OCI-LY3 (cell line): ENCODE measurements at regions not wholly inside any gene's neighbourhood (a gene's known extent, or its start where the extent isn't known, plus 50 kb on each side); places are given as distances from the start of the nearest gene placed in this dataset.

Experiments
- H2AFZ ChIP-seq: fragments of 200-600, 300-600 bp; shearing (Covaris generic); 2 replicates; pipeline ENCODE4 v1.6.0; 2014; ENCODE audit warnings: antibody characterized with exemption, low read depth, low read length
- H3K27ac ChIP-seq: fragments of 200-600, 300-600 bp; sonication (generic); 2 replicates; pipeline ENCODE4 v1.5.1; 2014; ENCODE audit warnings: mild to moderate bottlenecking, low read length, moderate library complexity, mixed read lengths
- H3K27me3 ChIP-seq: fragments of 200-600, 300-600 bp; sonication (generic); 2 replicates; pipeline ENCODE4 v1.6.1; 2014; ENCODE audit warnings: low read depth, low read length, mixed read lengths
- H3K36me3 ChIP-seq: fragments of 200-600, 300-600 bp; sonication (generic); replicated peaks from 2 replicates; pipeline ENCODE3; 2014; ENCODE audit warnings: low read depth, low read length, mixed read lengths
- H3K4me1 ChIP-seq: fragments of 300-600, 200-600 bp; sonication (generic); 2 replicates; pipeline ENCODE4 v1.6.1; 2014; ENCODE audit warnings: low read length, mixed read lengths
- H3K4me2 ChIP-seq: fragments of 200-600, 300-600 bp; sonication (generic); 2 replicates; pipeline ENCODE4 v1.6.1; 2014; ENCODE audit warnings: low read length, mixed read lengths
- H3K4me3 ChIP-seq: fragments of 300-600, 200-600 bp; sonication (generic); 2 replicates; pipeline ENCODE4 v1.5.1; 2014; ENCODE audit warnings: antibody characterized with exemption, mild to moderate bottlenecking, low read length, moderate library complexity
- H3K79me2 ChIP-seq: fragments of 300-600, 200-600 bp; shearing (Covaris generic); 2 replicates; pipeline ENCODE4 v1.6.1; 2014; ENCODE audit warnings: mild to moderate bottlenecking, low read length, mixed read lengths
- H3K9ac ChIP-seq: fragments of 300-600, 200-600 bp; shearing (Covaris generic); 2 replicates; pipeline ENCODE4 v1.6.0; 2014; ENCODE audit warnings: mild to moderate bottlenecking, low read length, moderate library complexity
- H3K9me3 ChIP-seq: fragments of 200-600, 300-600 bp; shearing (Covaris generic); 2 replicates; pipeline ENCODE4 v1.6.1; 2014; ENCODE audit warnings: low read length, mixed read lengths; ENCODE audit not compliant: insufficient read depth
- H4K20me1 ChIP-seq: fragments of 200-600, 300-600 bp; sonication (generic); 2 replicates; pipeline ENCODE4 v1.6.1; 2016; ENCODE audit warnings: low read length, mixed read lengths; ENCODE audit not compliant: insufficient read depth
- CTCF ChIP-seq: fragments of 200-600, 300-600 bp; sonication (generic); IDR thresholded peaks from 2 replicates; pipeline ENCODE4 v1.5.1; 2014; ENCODE audit warnings: antibody characterized with exemption, low read length, low read depth
- EZH2phosphoT487 ChIP-seq: fragments of 200-600 bp; shearing (Covaris generic); IDR thresholded peaks from 2 replicates; pipeline ENCODE4 v1.6.1; 2018; ENCODE audit warnings: antibody characterized with exemption, mixed run types, low read depth

DNA sequence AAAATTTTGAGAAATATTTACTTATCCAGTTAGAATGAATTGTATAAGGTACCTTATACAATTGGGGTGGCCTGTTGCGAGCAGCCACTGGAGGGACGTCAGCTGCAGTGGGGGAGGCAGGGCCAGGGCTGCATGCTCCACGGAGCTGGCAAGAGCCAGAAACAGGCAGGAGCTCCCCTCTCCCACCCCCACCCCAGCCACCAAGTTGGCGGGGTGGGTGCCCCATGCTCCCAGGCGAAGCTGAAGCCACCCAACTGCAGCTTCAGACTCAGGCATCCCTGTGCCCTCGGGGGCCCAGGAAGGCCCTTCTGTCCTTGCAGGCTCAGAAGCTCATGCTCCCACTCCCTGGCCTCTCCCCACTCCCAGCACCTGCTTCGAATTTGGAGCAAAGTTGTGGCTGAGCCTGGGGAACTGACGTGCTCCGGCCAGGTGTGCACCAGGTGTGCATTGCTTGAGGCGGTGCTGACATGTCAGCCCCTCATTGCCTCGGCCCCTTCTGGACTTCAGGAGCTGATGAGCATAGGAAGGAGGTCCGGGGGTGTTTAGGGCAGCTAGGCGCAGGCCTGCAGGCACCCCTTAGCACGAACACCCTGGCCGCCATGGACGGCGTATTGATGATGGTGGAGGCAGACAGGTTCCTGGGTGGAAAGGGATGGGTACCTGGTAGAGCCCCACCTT, 743.8 kb upstream of the GBE1 start:
- H3K27me3 ChIP-seq: no peaks in the 10 kb centered on the region
- H3K9ac ChIP-seq: no peak overlapping the region
- no peaks in the 10 kb centered on the region for H4K20me1 ChIP-seq
- no peak overlapping the region for H3K4me3 ChIP-seq
- H3K4me1 ChIP-seq: no peaks in the 10 kb centered on the region
- no peak overlapping the region for H3K4me2 ChIP-seq
- no peak overlapping the region for H2AFZ ChIP-seq
- H3K9me3 ChIP-seq: no peaks in the 10 kb centered on the region; the same call in 1 of the 2 replicates
- H3K27ac ChIP-seq: no peak overlapping the region
- H3K79me2 ChIP-seq: no peaks in the 10 kb centered on the region
- TF ChIP-seq EZH2phosphoT487: no peak
- no peak for TF ChIP-seq CTCF
- peaks cover 5% of the 10 kb centered on the region for H3K36me3 ChIP-seq

DNA sequence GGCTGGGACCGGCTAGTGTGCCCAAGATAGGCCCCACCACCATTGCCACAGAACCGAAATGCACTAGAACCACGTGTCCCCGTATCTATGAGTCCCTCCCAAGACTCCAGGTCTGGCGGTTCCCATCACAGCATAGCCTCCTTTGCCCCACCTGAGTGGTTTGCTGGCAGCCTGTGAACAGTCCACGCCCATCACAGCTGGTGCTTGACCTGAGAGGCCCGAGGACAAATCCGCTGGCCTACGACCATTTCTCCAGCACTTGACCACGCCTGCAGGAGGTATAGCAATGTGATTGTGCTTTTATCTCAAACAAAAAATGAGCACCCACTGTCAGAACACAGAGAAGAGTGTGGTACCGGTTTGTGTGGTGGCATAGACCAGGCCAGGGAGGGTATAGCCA, 736.7 kb upstream of the GBE1 start:
- H3K9ac ChIP-seq: no peak overlapping the region
- no peaks in the 10 kb centered on the region for H3K36me3 ChIP-seq
- TF ChIP-seq EZH2phosphoT487: no peak
- TF ChIP-seq CTCF: no peak
- H3K4me1 ChIP-seq: peaks cover 26% of the 10 kb centered on the region
- no peak overlapping the region for H3K27ac ChIP-seq
- H3K27me3 ChIP-seq: no peaks in the 10 kb centered on the region
- no peaks in the 10 kb centered on the region for H3K9me3 ChIP-seq
- H2AFZ ChIP-seq: no peak overlapping the region
- H3K4me2 ChIP-seq: no peak overlapping the region
- no peaks in the 10 kb centered on the region for H3K79me2 ChIP-seq
- H3K4me3 ChIP-seq: no peak overlapping the region
- H4K20me1 ChIP-seq: no peaks in the 10 kb centered on the region

GRCh38 chr3:82496890-82497560, 735.6 kb upstream of the GBE1 start:
- Histone ChIP-seq H3K9ac (no peak overlapping the region), H3K27ac (no peak overlapping the region), H4K20me1 (no peaks in the 10 kb centered on the region), H3K4me2 (no peak overlapping the region), H3K27me3 (no peaks in the 10 kb centered on the region), H3K79me2 (no peaks in the 10 kb centered on the region), H2AFZ (no peak overlapping the region), H3K4me3 (no peak overlapping the region), H3K9me3 (no peaks in the 10 kb centered on the region), H3K36me3 (no peaks in the 10 kb centered on the region), H3K4me1 (peaks cover 26% of the 10 kb centered on the region)
- no peak for TF ChIP-seq EZH2phosphoT487
- peak; percentile 79 for TF ChIP-seq CTCF

DNA sequence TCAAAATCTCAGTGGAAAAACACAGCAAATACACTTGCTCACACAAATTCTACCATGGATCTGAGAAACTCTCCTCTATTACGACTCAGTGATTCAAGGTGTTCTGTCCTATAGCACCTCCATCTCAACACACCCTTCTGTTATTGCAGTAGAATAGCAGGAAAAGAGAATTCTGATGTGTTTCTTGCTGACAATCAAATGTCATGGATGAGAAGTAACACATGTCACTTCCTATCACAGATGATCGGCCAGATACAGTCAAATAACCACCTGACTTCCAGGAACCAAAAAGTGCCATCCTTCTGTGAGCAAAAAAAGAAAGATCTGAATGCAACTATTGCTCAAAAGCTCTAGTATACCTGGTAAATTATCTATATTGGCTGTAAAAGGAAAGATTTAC, 734.2 kb upstream of the GBE1 start:
- no peaks in the 10 kb centered on the region for H4K20me1 ChIP-seq
- H3K9me3 ChIP-seq: no peaks in the 10 kb centered on the region
- no peak overlapping the region for H3K27ac ChIP-seq
- H3K4me1 ChIP-seq: peaks cover 26% of the 10 kb centered on the region
- H3K36me3 ChIP-seq: no peaks in the 10 kb centered on the region
- H3K4me3 ChIP-seq: no peak overlapping the region
- no peak overlapping the region for H3K9ac ChIP-seq
- no peak overlapping the region for H2AFZ ChIP-seq
- no peak overlapping the region for H3K4me2 ChIP-seq
- H3K79me2 ChIP-seq: no peaks in the 10 kb centered on the region
- TF ChIP-seq EZH2phosphoT487: no peak
- no peak for TF ChIP-seq CTCF
- no peaks in the 10 kb centered on the region for H3K27me3 ChIP-seq
